GM12892 (cell line): ENCODE measurements at regions not wholly inside any gene's neighbourhood (a gene's known extent, or its start where the extent isn't known, plus 50 kb on each side); places are given as distances from the start of the nearest gene placed in this dataset.

Source experiments
- POLR2A ChIP-seq: IDR thresholded peaks from 2 replicates; pipeline ENCODE4 v1.6.1; 2011; ENCODE audit warnings: low read depth, low read length, control low read depth
- POLR2AphosphoS5 ChIP-seq: IDR thresholded peaks from 2 replicates; pipeline ENCODE4 v1.6.1; 2011; ENCODE audit warnings: low read depth, low read length, control low read depth
- TAF1 ChIP-seq: IDR thresholded peaks from 2 replicates; pipeline ENCODE4 v1.6.1; 2011; ENCODE audit warnings: low read depth, mild to moderate bottlenecking, control low read depth, low read length, borderline replicate concordance

DNA sequence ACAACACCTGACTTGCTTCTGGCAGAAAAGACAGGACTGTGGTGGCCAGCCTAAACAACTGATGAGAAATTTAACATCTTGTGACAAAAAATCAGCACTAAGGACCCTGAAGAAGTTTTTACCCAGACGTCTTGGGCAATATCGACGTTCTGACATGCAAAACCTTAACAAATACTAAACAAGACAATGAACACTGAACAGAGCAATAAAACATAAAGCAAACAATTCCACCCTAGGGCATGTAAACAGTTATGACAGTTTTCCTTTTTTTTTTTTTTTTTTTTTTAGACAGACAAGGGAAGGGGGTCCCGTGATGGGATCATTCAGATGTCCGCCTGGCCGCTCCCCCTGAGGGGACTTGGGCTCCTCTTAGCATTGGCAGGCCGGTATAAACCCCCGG is 738.0 kb downstream of the SI start:
- TF ChIP-seq POLR2A (no peak), POLR2AphosphoS5 (no peak), TAF1 (no peak)
